GM18517 (cell line): ENCODE measurements at regions not wholly inside any gene's neighbourhood (a gene's known extent, or its start where the extent isn't known, plus 50 kb on each side); places are given as distances from the start of the nearest gene placed in this dataset.
"Not testable (repeated sequence)": the region's sequence is repeated elsewhere in the genome, so short reads cannot be mapped to it uniquely, and the experiment has no call there.

Source experiments
- ATAC-seq: cut with Tn5 transposase; IDR thresholded peaks from one replicate; pipeline ENCODE4 v1.9.1; 2021; ENCODE audit warnings: mild to moderate bottlenecking, moderate library complexity; ENCODE audit not compliant: unreplicated experiment

DNA sequence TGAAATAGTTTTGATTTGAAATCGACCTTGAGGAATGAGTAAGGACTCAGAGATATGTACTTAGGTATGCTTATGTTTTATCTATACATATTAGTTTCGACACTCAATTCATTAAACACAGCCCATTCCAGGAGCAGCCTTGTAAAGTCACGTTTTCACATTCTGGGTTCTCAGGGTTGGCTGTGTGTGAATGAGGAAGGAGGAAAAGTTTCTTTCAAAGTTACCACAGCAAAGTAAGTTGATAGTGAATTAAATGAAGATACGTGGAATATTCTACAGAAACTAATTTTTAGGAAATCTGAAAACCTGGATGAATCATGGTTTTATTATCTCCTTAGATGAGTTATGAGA, 133.5 kb downstream of the C3orf38 start:
- ATAC-seq: no peak

DNA sequence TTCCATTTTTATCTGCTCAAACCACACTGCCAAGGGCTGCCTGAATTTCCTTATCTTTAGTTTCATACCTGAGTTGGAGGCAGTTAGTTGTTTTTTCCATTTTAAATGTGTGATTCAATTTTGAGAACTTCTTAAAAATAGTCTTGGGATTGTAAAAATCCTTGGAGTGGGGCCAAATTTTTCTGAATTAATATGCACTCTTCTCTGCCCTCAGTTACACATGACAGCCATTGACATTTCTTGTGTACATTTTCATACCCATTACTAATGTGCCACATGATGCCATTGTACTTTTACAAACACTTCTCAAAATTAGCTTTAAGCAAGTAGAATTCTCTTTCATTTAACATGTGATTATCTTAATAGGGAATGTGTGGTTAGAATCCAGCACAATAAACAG, 141.7 kb downstream of the C3orf38 start:
- no peak for ATAC-seq

DNA sequence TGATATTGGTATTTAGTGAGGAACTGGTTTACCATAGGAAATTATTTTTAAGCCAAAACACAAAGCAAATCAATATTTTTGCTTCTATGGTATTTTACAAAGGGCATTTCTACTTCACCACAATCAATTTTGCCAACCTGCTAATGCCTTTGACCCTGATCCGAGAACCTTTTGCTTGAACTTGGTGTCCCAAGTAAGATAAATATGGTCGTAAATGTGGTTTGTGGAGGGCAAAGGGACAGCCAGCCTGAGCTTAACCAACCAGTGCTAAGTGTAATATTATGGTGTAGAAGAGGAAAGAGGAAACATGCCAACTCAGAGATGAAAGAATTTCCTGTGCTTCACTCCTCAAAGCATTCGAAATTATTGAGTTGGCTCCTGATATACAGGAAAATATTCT, 148.4 kb downstream of the C3orf38 start:
- no peak for ATAC-seq

DNA sequence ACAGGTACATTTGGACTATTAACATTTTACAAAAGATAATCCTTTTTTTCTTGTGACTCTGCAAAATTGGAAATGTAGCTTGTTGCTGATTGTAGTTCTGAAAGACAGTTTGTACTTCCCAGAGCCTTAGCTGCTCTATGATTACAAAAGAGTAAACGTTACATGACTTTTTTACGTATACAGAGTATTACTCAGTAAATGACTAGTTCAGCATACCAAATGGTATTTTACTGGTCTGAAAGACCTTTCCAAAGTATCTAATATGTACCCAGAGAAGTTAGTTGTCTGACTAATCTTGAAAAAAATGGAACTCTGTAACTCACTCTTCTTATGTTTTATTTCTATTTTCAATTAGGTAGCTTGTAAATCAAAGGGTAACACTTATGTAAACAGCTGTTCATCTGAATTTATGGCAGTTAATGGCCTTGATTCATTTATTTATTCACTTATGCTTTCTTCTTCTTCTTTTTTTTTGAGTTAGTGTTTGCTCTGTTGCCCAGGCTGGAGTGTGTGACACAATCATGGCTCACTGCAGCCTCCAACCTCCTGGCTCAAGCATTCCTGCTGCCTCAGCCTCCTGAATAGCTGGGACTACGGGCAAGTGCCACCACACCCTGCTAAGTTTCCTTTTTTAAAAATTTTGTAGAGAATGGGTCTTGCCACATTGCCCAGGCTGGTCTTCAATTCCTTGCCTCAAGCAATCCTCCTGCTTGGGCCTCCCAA, 151.7 kb downstream of the C3orf38 start:
- no peak for ATAC-seq

DNA sequence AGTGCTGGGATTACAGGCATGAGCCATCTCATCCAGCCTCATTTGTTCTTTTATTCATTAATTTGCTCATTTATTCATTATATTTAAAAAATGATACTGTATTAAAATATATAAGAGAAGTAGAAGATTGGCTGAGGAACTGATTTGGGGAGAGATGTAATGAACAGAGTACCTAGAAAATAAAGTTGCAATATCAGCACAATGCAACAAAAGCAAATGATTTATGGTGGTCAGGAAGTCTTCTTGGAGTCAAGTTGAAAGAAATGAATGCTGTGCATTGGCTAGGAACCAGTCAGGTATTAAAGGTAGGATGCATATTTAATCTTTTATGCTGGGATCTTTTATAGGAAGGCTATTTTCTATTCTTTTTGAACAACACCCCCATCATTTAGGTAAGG, 152.2 kb downstream of the C3orf38 start:
- no peak for ATAC-seq

DNA sequence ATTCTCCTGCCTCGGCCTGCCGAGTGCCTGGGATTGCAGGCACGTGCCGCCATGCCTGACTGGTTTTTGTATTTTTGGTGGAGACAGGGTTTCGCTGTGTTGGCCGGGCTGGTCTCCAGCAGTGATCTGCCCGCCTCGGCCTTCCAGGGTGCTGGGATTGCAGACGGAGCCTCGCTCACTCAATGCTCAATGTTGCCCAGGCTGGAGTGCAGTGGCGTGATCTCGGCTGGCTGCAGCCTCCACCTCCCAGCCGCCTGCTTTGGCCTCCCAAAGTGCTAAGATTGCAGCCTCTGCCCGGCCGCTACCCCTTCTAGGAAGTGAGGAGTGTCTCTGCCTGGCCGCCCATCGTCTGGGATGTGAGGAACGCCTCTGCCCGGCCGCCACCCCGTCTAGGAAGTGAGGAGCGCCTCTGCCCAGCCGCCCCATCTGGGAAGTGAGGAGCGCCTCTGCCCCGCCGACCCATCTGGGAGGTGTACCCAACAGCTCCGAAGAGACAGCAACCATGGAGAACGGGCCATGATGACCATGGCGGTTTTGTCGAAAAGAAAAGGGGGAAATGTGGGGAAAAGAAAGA, 153.7 kb downstream of the C3orf38 start:
- ATAC-seq: not testable (repeated sequence)

DNA sequence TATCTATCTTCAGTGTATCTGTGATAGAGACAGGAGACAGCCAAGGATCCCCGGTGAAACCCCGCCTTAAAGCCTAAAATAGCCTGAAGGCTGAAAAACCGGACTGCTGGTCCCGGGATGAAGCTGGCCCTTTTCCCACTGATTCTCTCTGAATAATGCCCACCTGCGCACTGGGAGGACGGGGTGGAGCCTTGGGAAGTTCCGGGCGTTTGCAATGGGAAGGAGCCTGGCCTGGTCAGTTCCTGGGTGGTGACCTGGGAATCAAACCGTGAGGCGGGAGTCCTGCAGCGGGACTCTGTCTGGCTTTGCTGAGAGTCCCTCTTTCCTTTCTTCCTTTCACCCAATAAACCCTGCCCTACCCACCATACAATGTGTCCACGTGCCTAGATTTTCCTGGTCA, 157.9 kb downstream of the C3orf38 start:
- no peak for ATAC-seq

DNA sequence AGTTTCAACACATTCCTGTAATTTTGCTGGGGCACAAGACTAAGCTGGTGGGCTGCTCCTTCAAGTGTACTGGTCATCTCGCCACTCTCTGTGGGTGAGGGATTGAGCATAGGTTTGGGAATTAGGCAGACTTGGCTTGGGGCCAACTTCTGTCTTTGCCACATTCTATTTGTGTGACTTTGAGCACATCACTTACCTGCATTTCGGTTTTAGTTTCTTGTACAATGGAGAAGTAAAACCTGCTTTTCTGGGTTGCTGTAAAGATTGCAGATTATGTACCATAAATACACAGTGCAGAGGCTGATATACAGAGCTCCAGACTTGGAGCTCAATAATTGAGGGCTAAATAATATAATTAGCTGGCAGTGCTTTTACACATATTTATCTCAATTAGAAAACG, 162.1 kb downstream of the C3orf38 start:
- no peak for ATAC-seq

DNA sequence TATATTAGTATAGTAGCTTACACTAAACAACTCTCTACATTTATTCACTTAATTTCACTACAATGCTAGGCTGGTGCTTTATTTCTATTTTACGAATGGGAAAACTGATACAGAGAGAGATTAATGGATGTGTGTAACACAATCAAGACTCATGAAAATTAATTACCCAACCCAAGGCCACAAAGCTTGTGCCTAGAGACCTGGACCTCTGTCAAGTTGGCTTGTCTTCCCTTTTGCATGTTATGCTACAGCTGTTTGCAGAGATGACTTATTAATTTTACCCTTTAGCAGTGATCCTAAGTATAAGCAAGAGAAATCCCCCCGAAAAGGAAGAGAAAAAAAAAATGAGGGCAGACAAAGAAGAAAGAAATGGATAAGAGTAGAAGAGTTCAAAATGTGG, 162.5 kb downstream of the C3orf38 start:
- no peak for ATAC-seq

DNA sequence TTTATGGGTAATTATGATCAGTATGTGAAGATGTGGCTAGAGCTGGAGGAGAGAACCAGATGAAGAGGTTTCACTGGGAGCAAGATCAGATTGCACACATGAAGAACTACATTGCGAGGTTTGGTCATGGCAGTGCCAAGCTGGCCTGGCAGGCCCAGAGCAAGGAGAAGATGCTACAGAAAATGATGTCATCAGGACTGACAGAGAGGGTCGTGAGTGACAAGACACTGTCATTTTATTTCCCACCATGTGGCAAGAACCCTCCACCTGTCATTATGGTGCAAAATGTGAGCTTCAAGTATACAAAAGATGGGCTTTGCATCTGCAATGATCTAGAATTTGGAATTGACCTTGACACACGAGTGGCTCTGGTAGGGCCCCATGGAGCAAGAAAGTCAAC, 168.3 kb downstream of the C3orf38 start:
- ATAC-seq: no peak

DNA sequence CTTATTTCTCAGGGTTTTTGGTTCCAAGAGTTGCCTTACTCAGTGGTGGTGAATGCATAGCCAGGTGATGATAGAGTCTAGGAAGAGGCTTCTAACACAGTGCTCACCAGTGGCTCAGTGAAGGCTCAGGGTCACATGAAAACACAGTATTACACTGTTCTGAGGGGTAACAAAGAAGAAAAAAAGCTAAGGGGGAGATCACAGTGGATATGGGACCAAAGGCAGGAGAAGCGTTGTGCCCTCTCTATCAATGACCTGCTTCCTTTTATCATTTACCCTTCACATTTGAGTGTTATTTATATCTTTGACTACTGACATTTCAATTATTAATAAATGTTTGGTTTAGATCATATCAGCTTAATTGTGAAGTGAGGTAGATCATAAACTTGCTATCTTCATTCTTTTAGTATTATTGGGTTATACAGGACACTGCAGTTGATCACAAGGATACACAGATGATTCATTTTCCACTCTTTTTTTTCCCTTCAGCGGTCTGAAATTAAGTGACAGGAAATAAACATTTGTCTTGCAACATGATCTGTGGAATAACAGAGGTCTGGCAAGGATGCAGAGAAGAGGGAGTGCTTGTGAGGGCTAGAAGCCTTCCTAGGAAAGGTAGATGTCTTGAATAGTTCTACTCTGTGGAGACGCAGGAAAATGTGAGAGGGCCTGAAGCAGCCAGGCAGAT, 171.7 kb downstream of the C3orf38 start:
- ATAC-seq: no peak

DNA sequence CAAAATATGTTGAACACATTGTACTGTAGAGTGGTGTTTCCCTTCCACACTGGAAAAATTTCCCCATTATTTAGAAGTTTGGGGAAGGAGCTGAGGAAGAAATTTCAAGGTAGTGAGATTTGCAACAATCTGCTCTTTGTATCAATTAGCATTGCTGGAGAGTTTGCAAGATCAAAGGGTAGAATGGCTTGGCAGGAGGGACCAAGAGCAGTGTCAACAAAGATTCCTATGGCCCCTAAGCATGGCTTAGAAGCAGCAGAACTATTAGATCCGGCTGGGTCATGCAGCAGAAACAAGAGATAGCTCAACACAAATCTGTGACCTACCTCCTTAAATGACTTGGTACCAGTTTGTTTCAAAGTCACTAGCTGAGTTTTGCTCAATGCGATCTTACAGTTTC, 175.0 kb downstream of the C3orf38 start:
- ATAC-seq: no peak

DNA sequence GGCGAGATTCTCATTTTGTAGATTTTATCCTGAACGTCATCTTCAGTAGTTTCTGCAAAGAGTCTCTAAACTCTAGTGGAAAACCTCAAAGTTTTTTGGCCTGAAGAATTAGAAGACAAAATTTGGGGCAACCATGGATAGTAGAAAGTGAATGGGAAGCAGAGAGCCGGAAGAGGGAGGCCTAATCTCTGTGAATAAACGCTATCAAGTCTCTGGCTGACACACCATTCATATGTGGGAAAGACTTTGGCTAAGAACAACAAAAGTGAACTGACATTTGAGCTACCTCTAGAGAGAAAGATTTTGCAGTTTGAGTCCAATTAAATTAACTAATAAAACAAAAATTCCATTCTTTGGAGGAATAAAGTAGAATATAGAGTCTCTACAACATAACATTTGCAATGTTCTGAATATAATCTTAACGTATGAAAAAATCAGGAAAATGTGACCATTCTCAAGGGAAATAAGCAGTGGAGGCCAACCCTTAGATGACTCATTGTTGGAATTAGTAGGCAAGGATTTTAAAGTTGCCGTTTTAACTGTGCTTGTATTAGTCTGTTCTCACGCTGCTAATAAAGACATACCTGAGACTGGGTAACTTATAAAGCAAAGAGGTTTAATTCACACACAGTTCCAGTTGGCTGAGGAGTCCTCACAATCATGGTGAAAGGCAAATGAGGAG, 184.6 kb downstream of the C3orf38 start:
- ATAC-seq: no peak

DNA sequence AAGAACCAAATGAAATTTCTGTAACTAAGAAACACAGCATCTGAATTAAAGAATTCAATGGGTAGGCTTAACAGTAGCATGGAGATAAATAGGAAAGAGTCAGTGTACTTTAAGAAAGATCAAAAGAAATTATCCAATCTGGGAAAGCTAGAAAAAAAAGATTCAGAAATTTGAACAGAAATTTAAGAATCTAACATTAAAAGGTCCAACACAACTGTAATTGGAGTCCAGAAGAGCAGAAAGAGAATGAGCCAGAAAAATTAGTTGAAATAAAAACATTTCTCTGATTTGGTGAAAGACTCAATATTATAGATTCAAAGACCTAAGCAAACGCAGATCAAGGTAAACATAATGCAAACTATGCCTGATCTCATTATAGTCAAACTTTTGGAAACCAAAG, 187.1 kb downstream of the C3orf38 start:
- no peak for ATAC-seq

DNA sequence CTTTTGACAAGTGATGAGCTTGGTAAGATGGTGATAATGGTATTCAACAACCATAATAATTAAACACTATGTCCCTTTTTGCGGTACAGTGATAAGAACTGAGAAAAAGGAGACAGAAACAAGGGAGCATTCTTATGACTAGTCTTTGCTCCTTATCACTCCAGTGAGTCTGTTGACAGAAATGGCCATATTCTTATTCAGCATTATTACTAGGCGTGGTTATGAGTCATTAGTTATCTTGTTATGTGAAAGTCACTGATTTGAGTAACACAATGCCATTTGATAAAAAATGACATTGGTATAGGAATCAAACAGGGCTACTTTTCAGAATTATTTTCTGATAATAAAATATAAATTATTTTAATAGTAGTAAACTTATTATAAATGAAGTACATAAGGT, 193.5 kb downstream of the C3orf38 start:
- no peak for ATAC-seq

DNA sequence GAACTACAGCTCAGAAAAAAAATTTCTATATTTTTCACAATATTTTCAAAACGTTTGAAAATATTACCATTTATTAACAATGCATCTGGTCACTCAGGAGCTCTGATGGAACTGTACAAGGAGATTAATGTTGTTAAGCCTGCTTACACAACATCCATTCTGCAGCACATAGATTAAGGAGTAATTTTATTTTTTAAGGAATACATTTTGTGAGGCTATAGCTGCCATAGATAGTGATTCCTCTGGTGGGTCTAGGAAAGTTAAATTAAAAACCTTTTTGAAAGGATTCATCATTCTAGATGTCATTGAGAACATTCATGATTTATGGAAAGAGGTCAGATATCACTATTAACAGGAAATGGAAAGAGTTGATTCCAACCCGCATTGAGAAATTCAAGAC, 196.9 kb downstream of the C3orf38 start:
- ATAC-seq: no peak

DNA sequence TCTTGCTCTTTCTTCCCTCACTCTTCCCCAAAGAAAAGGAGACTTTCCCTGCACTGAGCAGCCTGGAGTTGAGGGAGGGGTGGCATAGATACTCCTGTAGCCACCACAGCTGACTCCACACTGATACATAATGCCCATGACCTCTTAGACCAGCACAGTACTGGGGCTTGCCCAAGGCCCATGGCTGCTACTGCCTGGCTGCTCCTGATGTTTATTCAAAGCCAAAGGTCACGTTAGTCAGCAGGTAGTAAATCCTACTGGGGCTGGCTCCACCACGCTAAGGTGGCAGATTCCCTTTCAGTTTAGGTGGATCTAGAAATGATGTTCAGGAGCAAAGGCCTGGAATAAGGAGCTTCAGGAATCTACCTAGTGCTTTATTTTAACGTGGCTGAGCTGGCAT, 212.7 kb downstream of the C3orf38 start:
- ATAC-seq: no peak

DNA sequence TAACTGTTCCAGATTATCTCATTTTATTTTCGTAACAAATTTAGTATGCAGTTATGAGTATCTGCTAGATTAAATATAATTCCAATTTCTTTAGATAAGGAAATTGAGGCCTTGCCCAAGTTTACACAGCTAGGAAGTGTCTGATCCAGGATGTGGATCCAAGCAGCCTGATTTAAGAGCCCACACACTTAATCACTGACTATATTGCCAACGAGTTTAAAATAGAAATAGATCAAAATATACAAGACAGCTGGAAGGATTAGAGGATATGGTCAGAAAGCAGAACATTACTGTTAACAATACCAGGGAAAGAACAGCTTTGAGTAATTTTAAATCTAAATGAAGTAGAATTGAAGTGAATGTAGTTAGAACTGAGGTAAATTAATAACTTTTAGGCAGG, 215.2 kb downstream of the C3orf38 start:
- ATAC-seq: no peak

DNA sequence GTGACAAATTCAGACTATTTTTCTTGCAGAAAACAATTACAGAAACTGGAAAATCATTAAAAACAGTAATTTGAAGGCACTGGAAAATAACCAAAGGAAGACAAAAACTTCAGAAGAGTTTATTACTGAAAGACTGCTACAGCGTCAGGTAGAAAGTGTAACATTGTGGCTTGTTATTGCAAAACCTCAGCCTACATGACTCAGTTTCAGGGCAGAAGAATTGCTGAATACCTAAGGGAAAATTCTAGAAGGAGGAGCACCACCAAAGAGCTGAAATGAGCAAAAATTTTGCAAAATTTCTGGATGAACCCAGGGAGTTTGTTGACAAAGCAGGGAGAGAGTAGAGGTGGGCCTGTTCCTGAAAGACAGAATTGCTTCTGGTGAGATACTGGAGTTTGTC, 219.6 kb downstream of the C3orf38 start:
- no peak for ATAC-seq

DNA sequence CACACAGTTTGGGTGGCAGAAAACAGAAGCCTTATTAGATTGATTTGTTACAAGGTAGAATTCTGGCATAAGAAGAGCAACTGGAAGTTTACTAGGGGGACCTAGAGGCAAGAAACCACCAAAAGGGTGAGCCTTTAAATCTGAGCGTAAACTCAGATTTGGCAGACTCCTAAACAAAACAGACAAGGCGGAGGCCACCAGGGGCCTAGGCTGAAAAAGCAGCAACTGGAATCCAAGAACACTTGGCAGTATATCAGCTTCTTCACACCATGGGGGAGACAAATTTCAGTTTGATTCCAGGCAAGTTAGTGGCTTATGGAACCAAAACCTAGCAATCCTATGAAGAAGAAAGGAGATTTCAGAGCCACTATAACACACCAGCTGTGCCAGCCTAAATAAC, 220.0 kb downstream of the C3orf38 start:
- no peak for ATAC-seq

DNA sequence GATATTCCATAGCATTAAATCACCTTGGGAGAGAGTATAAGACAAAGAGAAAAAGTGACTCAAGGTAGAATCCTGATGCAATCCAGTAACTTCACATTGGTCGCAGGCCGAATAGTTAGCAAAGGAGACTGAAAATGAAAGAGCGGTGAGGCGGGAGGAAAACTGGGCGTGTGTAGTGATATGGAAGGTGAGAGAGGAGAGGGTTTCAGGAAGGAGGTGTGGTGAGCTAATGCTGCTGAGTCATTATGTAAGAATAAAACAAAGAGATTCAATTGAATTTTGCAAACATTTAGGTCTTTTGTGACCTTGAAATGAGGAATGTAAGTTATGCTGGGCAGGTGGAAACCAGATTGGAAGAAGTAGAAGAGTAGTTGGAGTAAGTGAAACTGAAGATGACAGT, 235.3 kb downstream of the C3orf38 start:
- peak; percentile 72 for ATAC-seq

DNA sequence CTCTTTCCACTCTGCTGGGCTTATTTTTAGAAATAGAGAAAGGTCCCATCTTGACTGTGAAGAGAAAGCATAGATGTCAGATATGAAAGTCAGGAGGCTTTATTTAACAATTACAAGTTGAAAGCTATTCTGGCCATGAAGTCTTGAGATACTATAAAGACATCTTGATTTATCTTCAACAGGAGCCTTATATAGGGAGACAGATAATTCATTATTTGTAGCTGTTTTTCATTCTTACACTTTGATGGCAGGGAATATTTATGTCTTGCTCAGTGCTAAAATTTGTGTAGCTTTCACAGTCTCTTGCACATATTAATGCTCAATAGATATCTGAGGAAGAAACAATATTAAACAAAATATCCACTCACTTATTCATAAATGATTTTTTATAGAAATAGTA, 248.8 kb downstream of the C3orf38 start:
- ATAC-seq: no peak
